ENCODE measurements at regions not wholly inside any gene's neighbourhood (a gene's known extent, or its start where the extent isn't known, plus 50 kb on each side); places are given as distances from the start of the nearest gene placed in this dataset.
"Not testable (repeated sequence)": the region's sequence is repeated elsewhere in the genome, so short reads cannot be mapped to it uniquely, and the experiment has no call there.

- peaks cover 0 to 33% (median 8%) of the 10 kb centered on the region in 3 donors for H3K4me1 ChIP-seq
- peak in 1 of 4 experiments; percentile 25 for TF ChIP-seq CTCF (IDR thresholded peaks at IDR 0.05)
- H3K36me3 ChIP-seq, H3K27me3 ChIP-seq, H3K9me3 ChIP-seq, H3K4me3 ChIP-seq: not testable (repeated sequence)
- ATAC-seq, result peak; percentile 10
- 0 to 33% methylated on average over 3 to 8 of the region's 24 CpGs for WGBS, 2 donors (ENCODE audit: low coverage in 1 of 2)
- H3K27ac ChIP-seq, result peak overlapping the region; percentile 70 to 96 (median 92)
Observed at GRCh38 chr16:21521390-21522143, 77.8 kb upstream of the METTL9 start.

GRCh38 chr16:21522846-21523245 lies 76.5 kb upstream of the METTL9 start:
- not testable (repeated sequence) for H3K27ac ChIP-seq, H3K27me3 ChIP-seq, H3K9me3 ChIP-seq, H3K36me3 ChIP-seq, ATAC-seq, H3K4me3 ChIP-seq
- 74 to 83% methylated on average over 11 to 18 of the region's 20 CpGs for WGBS, 2 donors (ENCODE audit: low coverage in 1 of 2)
- peaks cover 0 to 23% (median 5%) of the 10 kb centered on the region in 3 donors for H3K4me1 ChIP-seq

- no peaks in the 10 kb centered on the region for H3K9me3 ChIP-seq
- 76 to 96% methylated on average over 4 to 7 of the region's 17 CpGs for WGBS, 2 donors (ENCODE audit: low coverage in 1 of 2)
- TF ChIP-seq POLR2A (IDR thresholded peaks at IDR 0.05) (no peak), CTCF (IDR thresholded peaks at IDR 0.05) (no peak), EP300 (IDR thresholded peaks at IDR 0.05) (no peak)
- H3K4me1 ChIP-seq, result peaks cover 0 to 18% (median 5%) of the 10 kb centered on the region in 3 donors
- no peaks in the 10 kb centered on the region for H3K27me3 ChIP-seq
- H3K36me3 ChIP-seq, result no peaks in the 10 kb centered on the region
- H3K27ac ChIP-seq, result no peak overlapping the region
- no peak for ATAC-seq
- no peak overlapping the region for H3K4me3 ChIP-seq
Observed at GRCh38 chr16:21523411-21524067, 75.8 kb upstream of the METTL9 start.

- H3K27ac ChIP-seq, result no peak overlapping the region
- TF ChIP-seq CTCF (IDR thresholded peaks at IDR 0.05) (no peak), POLR2AphosphoS5 (IDR thresholded peaks at IDR 0.05) (no peak)
- no peak overlapping the region for H3K4me3 ChIP-seq
- peaks cover 0 to 18% (median 5%) of the 10 kb centered on the region in 3 donors for H3K4me1 ChIP-seq
- WGBS, 2 donors (ENCODE audit: low coverage in 1 of 2), result 87 to 88% methylated on average over 9 of the region's 9 CpGs
- H3K9me3 ChIP-seq, result no peaks in the 10 kb centered on the region
- H3K36me3 ChIP-seq, result no peaks in the 10 kb centered on the region
- no peak for ATAC-seq
- no peaks in the 10 kb centered on the region for H3K27me3 ChIP-seq
Observed at GRCh38 chr16:21524068-21524751, 75.2 kb upstream of the METTL9 start.

GRCh38 chr16:21524752-21525028 lies 74.7 kb upstream of the METTL9 start:
- not testable (repeated sequence) for H3K4me3 ChIP-seq, H3K9me3 ChIP-seq, ATAC-seq, H3K36me3 ChIP-seq, H3K27me3 ChIP-seq, H3K27ac ChIP-seq
- WGBS, 2 donors (ENCODE audit: low coverage in 1 of 2), result 89 to 100% methylated on average over 1 of the region's 1 CpG
- H3K4me1 ChIP-seq, result peaks cover 0 to 18% (median 5%) of the 10 kb centered on the region in 3 donors

GRCh38 chr16:21525029-21525895 lies 74.1 kb upstream of the METTL9 start:
- H3K27me3 ChIP-seq, H3K9me3 ChIP-seq, H3K36me3 ChIP-seq, H3K27ac ChIP-seq, H3K4me3 ChIP-seq, ATAC-seq: not testable (repeated sequence)
- peaks cover 0 to 17% (median 5%) of the 10 kb centered on the region in 3 donors for H3K4me1 ChIP-seq
- 61 to 73% methylated on average over 4 to 10 of the region's 14 CpGs for WGBS, 2 donors (ENCODE audit: low coverage in 1 of 2)

GRCh38 chr16:21525956-21526922 lies 73.1 kb upstream of the METTL9 start:
- H3K4me3 ChIP-seq, H3K27ac ChIP-seq, ATAC-seq, H3K36me3 ChIP-seq, H3K27me3 ChIP-seq, H3K4me1 ChIP-seq, H3K9me3 ChIP-seq: not testable (repeated sequence)
- WGBS, 2 donors (ENCODE audit: low coverage in 1 of 2), result 69 to 75% methylated on average over 16 to 17 of the region's 21 CpGs

Data from gastroesophageal sphincter (tissue), 4 donors.